Lung (tissue), 11 donors: ENCODE measurements at regions not wholly inside any gene's neighbourhood (a gene's known extent, or its start where the extent isn't known, plus 50 kb on each side); places are given as distances from the start of the nearest gene placed in this dataset.

Experiments used
- ATAC-seq: fragments of 200-7000 bp; cut with Tn5 transposase; one replicate; pipeline ENCODE4 v1.9.1; 2020; ENCODE audit warnings: moderate number of reproducible peaks; ENCODE audit not compliant: insufficient read depth, low FRiP score
- DNase-seq, 3 donors: peaks; one replicate each; pipeline ENCODE4 v3.0.0-alpha.2; 2013 to 2017
- H3K27ac ChIP-seq, 2 donors: one replicate each; pipeline ENCODE4 v1.5.1; 2013; ENCODE audit warnings: mild to moderate bottlenecking in 2 of 2, moderate library complexity in 2 of 2, control low read depth in 1 of 2, inconsistent platforms in 1 of 2, low read depth in 1 of 2, low read length in 1 of 2
- H3K27me3 ChIP-seq, 3 donors: one replicate each; pipeline ENCODE4 v1.5.1; 2013; ENCODE audit warnings: low read length in 2 of 3; ENCODE audit not compliant: control insufficient read depth in 3 of 3, insufficient read depth in 3 of 3
- H3K36me3 ChIP-seq, 4 donors: one replicate each; pipeline ENCODE4 v1.5.1; 2013; ENCODE audit warnings: low read length in 4 of 4, mild to moderate bottlenecking in 1 of 4, moderate library complexity in 1 of 4; ENCODE audit not compliant: control insufficient read depth in 4 of 4, insufficient read depth in 4 of 4
- H3K4me1 ChIP-seq, 5 donors: one replicate each; pipeline ENCODE4 v1.5.1; 2013; ENCODE audit warnings: low read length in 5 of 5, mild to moderate bottlenecking in 2 of 5, moderate library complexity in 1 of 5; ENCODE audit not compliant: control insufficient read depth in 5 of 5, insufficient read depth in 5 of 5
- H3K4me3 ChIP-seq: one replicate; pipeline ENCODE4 v1.5.1; 2013; ENCODE audit warnings: mild to moderate bottlenecking, control low read depth, moderate library complexity
- H3K9ac ChIP-seq, 2 donors: one replicate each; pipeline ENCODE4 v1.5.1; 2013; ENCODE audit warnings: low read length in 2 of 2, control low read depth in 1 of 2; ENCODE audit not compliant: insufficient read depth in 1 of 2
- H3K9me3 ChIP-seq, 4 donors: one replicate each; pipeline ENCODE4 v1.5.1; 2013; ENCODE audit warnings: low read length in 3 of 4, mild to moderate bottlenecking in 1 of 4, moderate library complexity in 1 of 4; ENCODE audit not compliant: control insufficient read depth in 4 of 4, insufficient read depth in 3 of 4
- CTCF ChIP-seq: IDR thresholded peaks from 2 replicates; pipeline ENCODE4 v1.5.1; 2012; ENCODE audit warnings: mild to moderate bottlenecking; ENCODE audit errors: control extremely low read depth, extremely low read depth
- WGBS, 2 donors: extraction: QIAGEN DNeasy Blood & Tissue Kit; methylation state at CpG; one replicate each; pipeline ENCODE4 v1.1.7; 2013; 5-methylcytosine and 5-hydroxymethylcytosine counted together
- donor health status: control.
- donor health status: control.
- donor health status: Bipolar disorder and iron deficiency.
- donor health status: healthy.
- donor health status: DM: yes; HTN: yes; CAD: no.

DNA sequence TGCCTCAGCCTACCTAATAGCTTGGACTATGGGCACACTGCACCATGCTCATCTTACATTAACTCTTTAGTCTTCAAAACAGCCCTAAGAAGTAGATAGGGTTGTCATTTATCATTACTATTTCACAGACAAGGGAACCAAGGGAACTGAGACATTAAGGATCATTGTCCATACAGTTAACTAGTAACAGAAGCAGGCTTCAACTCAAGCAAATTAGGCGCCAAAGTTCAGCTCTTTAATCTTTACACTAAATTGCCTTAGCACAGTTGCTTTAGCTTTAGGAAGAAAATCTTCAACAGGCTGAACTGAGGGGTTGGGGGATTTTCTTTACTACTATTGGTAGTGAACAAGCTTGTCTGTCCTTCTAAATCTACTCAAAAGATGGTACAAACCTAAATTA is 68.8 kb upstream of the CAND1 start:
- no peak overlapping the region for H3K4me3 ChIP-seq
- H3K4me1 ChIP-seq = no peaks in the 10 kb centered on the region
- H3K9me3 ChIP-seq = no peaks in the 10 kb centered on the region
- no peak for ATAC-seq
- TF ChIP-seq CTCF = no peak
- H3K27me3 ChIP-seq = peaks cover 0 to 2% (median 0%) of the 10 kb centered on the region in 3 donors
- no peak for DNase-seq
- 44 to 47% methylated on average over 1 of the region's 1 CpG for WGBS, 2 donors
- no peaks in the 10 kb centered on the region for H3K36me3 ChIP-seq
- H3K27ac ChIP-seq = no peak overlapping the region
- H3K9ac ChIP-seq = no peak overlapping the region

- ATAC-seq = no peak
- Histone ChIP-seq H3K9ac (no peak overlapping the region), H3K27me3 (peaks cover 0 to 2% (median 0%) of the 10 kb centered on the region in 3 donors), H3K4me3 (no peak overlapping the region), H3K27ac (no peak overlapping the region), H3K9me3 (no peaks in the 10 kb centered on the region), H3K36me3 (no peaks in the 10 kb centered on the region), H3K4me1 (no peaks in the 10 kb centered on the region)
- TF ChIP-seq CTCF = no peak
- no peak for DNase-seq
- WGBS, 2 donors = 65 to 69% methylated on average over 7 of the region's 7 CpGs
These were observed 67.0 kb upstream of the CAND1 start for GRCh38 chr12:67202011-67202677.

GRCh38 chr12:67202678-67203012 is 66.5 kb upstream of the CAND1 start:
- whole genome bisulfite sequencing, 2 donors = 75 to 85% methylated on average over 3 of the region's 3 CpGs
- H3K9ac ChIP-seq = no peak overlapping the region
- TF ChIP-seq CTCF = no peak
- peaks cover 0 to 2% (median 0%) of the 10 kb centered on the region in 3 donors for H3K27me3 ChIP-seq
- DNase-seq (no peak), ATAC-seq (no peak)
- no peak overlapping the region for H3K4me3 ChIP-seq
- H3K4me1 ChIP-seq = no peaks in the 10 kb centered on the region
- H3K36me3 ChIP-seq = no peaks in the 10 kb centered on the region
- H3K9me3 ChIP-seq = no peaks in the 10 kb centered on the region
- H3K27ac ChIP-seq = no peak overlapping the region
